Iris pigment epithelial cell (primary cell): ENCODE measurements at regions not wholly inside any gene's neighbourhood (a gene's known extent, or its start where the extent isn't known, plus 50 kb on each side); places are given as distances from the start of the nearest gene placed in this dataset.

Experiments used
- DNase-seq: peaks from one replicate; pipeline ENCODE4 v3.0.0-alpha.2; 2011; ENCODE audit warnings: low read depth

- no peak for DNase-seq
Observed at GRCh38 chr7:13035233-13035632, 347.8 kb downstream of the ARL4A start.

- peak; percentile 53 for DNase-seq
Observed at GRCh38 chr7:13036256-13036780, 348.9 kb downstream of the ARL4A start.

GRCh38 chr7:13037216-13037615 lies 349.8 kb downstream of the ARL4A start:
- no peak for DNase-seq

GRCh38 chr7:13041368-13041988 lies 354.0 kb downstream of the ARL4A start:
- no peak for DNase-seq

GRCh38 chr7:13042605-13043236 lies 355.3 kb downstream of the ARL4A start:
- peak; percentile 49 for DNase-seq

GRCh38 chr7:13044309-13044708 lies 356.9 kb downstream of the ARL4A start:
- no peak for DNase-seq

GRCh38 chr7:13047061-13047460 lies 359.6 kb downstream of the ARL4A start:
- DNase-seq, result no peak

GRCh38 chr7:13049946-13050345 lies 362.5 kb downstream of the ARL4A start:
- DNase-seq, result no peak

GRCh38 chr7:13050703-13051102 lies 363.3 kb downstream of the ARL4A start:
- peak; percentile 95 for DNase-seq

- DNase-seq, result no peak
Observed at GRCh38 chr7:13055732-13056368, 368.4 kb downstream of the ARL4A start.

- DNase-seq, result no peak
Observed at GRCh38 chr7:13057462-13058200, 370.2 kb downstream of the ARL4A start.

- DNase-seq, result no peak
Observed at GRCh38 chr7:13060173-13060572, 372.7 kb downstream of the ARL4A start.

- DNase-seq, result no peak
Observed at GRCh38 chr7:13061115-13061514, 373.7 kb downstream of the ARL4A start.

- no peak for DNase-seq
Observed at GRCh38 chr7:13062631-13063030, 375.2 kb downstream of the ARL4A start.

GRCh38 chr7:13067036-13067435 lies 379.6 kb downstream of the ARL4A start:
- no peak for DNase-seq

GRCh38 chr7:13068032-13068431 lies 380.6 kb downstream of the ARL4A start:
- DNase-seq, result no peak

GRCh38 chr7:13069841-13070240 lies 382.4 kb downstream of the ARL4A start:
- peak; percentile 26 for DNase-seq

- peak; percentile 26 for DNase-seq
Observed at GRCh38 chr7:13072014-13072413, 384.6 kb downstream of the ARL4A start.

- peak; percentile 67 for DNase-seq
Observed at GRCh38 chr7:13077466-13077865, 390.0 kb downstream of the ARL4A start.

- no peak for DNase-seq
Observed at GRCh38 chr7:13078105-13078504, 390.7 kb downstream of the ARL4A start.

GRCh38 chr7:13090959-13091358 lies 403.5 kb downstream of the ARL4A start:
- DNase-seq, result no peak

GRCh38 chr7:13091974-13092707 lies 404.7 kb downstream of the ARL4A start:
- DNase-seq, result peak; percentile 79
